Effector memory CD4-positive, alpha-beta T cell (primary cell): ENCODE measurements at regions not wholly inside any gene's neighbourhood (a gene's known extent, or its start where the extent isn't known, plus 50 kb on each side); places are given as distances from the start of the nearest gene placed in this dataset.

Source experiments
- DNase-seq, 3 donors: peaks; one replicate each; pipeline ENCODE4 v3.0.0-alpha.2; 2020
- H3K27ac ChIP-seq: 2 replicates; pipeline ENCODE4 v1.7.0; 2013; ENCODE audit warnings: mild to moderate bottlenecking, low read length, moderate library complexity; ENCODE audit not compliant: insufficient read depth, poor library complexity, severe bottlenecking
- H3K27me3 ChIP-seq: replicated peaks from 2 replicates; pipeline ENCODE4 v1.7.0; 2013; ENCODE audit warnings: mild to moderate bottlenecking, low read length; ENCODE audit not compliant: insufficient read depth, control insufficient read depth, poor library complexity, severe bottlenecking
- H3K36me3 ChIP-seq: 2 replicates; pipeline ENCODE4 v1.7.0; 2013; ENCODE audit warnings: mild to moderate bottlenecking, low read length, moderate library complexity; ENCODE audit not compliant: control insufficient read depth, insufficient read depth
- H3K4me1 ChIP-seq: 2 replicates; pipeline ENCODE4 v1.7.0; 2013; ENCODE audit warnings: low read length, mild to moderate bottlenecking; ENCODE audit not compliant: control insufficient read depth, insufficient read depth, poor library complexity, severe bottlenecking
- H3K4me3 ChIP-seq: 2 replicates; pipeline ENCODE4 v1.7.0; 2013; ENCODE audit warnings: low read length, low read depth, mild to moderate bottlenecking; ENCODE audit not compliant: insufficient read depth, poor library complexity, severe bottlenecking
- H3K9me3 ChIP-seq: 2 replicates; pipeline ENCODE4 v1.7.0; 2013; ENCODE audit warnings: mild to moderate bottlenecking, low read length, moderate library complexity; ENCODE audit not compliant: control insufficient read depth

DNA sequence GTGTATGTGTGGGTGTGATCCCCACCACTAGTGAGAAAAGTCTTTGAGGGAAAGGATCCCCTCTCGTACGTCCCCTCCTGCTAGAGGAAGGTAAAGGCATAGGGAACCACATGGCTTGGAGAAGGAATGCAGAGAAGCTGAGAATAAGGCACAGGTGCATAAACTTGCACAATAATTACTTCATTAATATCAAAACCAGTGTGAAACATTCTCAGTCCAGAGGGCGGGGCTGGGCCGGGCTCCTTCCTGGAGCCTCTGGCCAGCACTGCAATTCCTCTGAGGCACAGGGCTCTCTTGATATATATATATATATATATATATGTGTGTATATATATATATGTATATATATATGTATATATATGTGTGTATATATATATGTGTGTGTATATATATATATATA, 162.6 kb downstream of the TSEN15 start:
- Histone ChIP-seq H3K4me1 (no peaks in the 10 kb centered on the region), H3K9me3 (no peaks in the 10 kb centered on the region), H3K27ac (no peak overlapping the region), H3K36me3 (no peaks in the 10 kb centered on the region), H3K27me3 (no peaks in the 10 kb centered on the region), H3K4me3 (no peak overlapping the region)
- DNase-seq: no peak

DNA sequence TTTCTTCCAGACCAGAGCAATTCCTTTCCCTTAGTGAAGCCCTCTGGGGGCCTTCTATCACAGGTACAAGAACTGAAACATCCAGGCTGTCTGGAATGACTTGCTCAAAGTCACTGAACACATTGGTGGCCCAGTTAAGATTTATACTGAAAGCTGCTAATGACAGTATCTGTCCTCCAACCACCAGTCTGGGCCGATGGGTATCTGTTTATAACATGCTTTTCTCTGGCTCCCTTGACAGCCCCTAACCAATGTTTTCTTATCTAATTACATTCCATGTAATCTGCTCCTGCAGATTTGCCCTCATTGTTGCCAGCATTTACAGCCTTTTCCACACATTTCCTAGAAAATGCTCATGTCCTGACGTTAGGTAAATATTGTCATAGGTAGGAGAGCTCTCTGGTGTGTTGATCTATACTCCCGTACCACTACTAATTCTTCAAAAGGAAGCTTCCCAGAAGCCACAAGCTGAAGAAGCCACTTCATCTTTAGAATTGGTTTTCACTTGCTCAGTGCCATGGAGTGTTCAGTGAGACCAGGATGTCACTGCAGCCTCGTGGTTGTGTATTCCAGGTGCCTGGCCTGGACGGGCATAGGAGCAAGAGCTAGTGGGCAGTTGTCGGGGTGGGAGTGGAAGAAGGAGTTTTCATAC, 163.9 kb downstream of the TSEN15 start:
- no peaks in the 10 kb centered on the region for H3K36me3 ChIP-seq
- DNase-seq: no peak
- no peak overlapping the region for H3K4me3 ChIP-seq
- H3K27me3 ChIP-seq: no peaks in the 10 kb centered on the region
- H3K27ac ChIP-seq: no peak overlapping the region
- H3K4me1 ChIP-seq: no peaks in the 10 kb centered on the region
- H3K9me3 ChIP-seq: no peaks in the 10 kb centered on the region

DNA sequence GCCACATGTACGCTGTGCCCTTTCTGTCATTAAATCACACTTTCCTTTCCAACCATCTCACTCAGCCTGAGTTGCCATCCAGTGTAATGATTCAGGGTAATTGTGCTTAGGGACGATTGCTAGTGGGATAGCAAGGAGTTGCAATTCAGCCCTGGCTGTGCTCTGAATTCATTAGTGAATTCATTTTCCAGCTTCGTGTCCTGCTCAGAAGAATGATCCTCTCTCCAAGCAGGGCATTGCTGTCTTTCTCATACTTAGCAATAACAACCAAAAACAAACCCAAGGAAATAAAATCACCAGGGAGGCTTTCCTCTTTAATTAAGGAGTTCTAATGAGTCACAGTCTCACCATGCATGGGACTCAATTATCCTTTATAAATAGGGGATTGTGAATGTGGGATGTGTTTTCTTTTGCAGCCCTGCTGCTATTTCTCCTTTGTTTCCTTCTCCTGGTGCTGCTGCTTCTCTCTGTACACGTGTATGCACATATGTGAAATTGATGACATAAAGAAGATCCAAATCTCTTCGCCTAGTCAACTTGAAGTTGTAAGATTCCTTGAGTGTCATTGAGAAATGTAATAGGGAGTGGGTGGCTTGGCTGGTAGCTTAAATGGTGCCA, 167.0 kb downstream of the TSEN15 start:
- no peak overlapping the region for H3K27ac ChIP-seq
- no peaks in the 10 kb centered on the region for H3K36me3 ChIP-seq
- no peaks in the 10 kb centered on the region for H3K4me1 ChIP-seq
- no peaks in the 10 kb centered on the region for H3K27me3 ChIP-seq
- H3K9me3 ChIP-seq: no peaks in the 10 kb centered on the region
- DNase-seq: no peak
- no peak overlapping the region for H3K4me3 ChIP-seq

- no peak for DNase-seq
- Histone ChIP-seq H3K9me3 (no peaks in the 10 kb centered on the region), H3K27me3 (no peaks in the 10 kb centered on the region), H3K27ac (no peak overlapping the region), H3K36me3 (no peaks in the 10 kb centered on the region), H3K4me3 (no peak overlapping the region), H3K4me1 (no peaks in the 10 kb centered on the region)
Measured at GRCh38 chr1:184219414-184219813, 167.4 kb upstream of the C1orf21 start.

- DNase-seq: no peak
- Histone ChIP-seq H3K4me1 (no peaks in the 10 kb centered on the region), H3K36me3 (no peaks in the 10 kb centered on the region), H3K27ac (no peak overlapping the region), H3K9me3 (no peaks in the 10 kb centered on the region), H3K4me3 (no peak overlapping the region), H3K27me3 (no peaks in the 10 kb centered on the region)
Measured at GRCh38 chr1:184219883-184220282, 166.9 kb upstream of the C1orf21 start.

DNA sequence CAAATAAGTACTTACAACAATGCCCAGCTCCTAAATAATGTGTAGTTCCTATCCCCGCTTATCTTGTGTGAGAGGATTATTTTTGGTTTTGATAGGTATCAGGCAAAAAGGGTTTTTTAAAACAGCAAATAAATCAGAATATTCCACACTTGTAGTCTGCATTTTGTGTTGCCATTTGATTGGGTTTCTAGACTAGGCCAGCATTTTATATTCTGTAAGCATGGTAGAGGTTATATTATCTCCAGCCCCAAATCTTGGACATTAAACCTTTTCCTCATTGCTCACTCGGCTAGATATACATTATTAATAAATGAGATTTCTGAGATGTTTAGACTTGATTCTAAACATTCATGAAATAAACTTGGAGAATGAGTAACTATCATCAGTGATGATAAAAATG, 165.7 kb upstream of the C1orf21 start:
- no peaks in the 10 kb centered on the region for H3K9me3 ChIP-seq
- no peaks in the 10 kb centered on the region for H3K27me3 ChIP-seq
- DNase-seq: no peak
- no peaks in the 10 kb centered on the region for H3K36me3 ChIP-seq
- H3K27ac ChIP-seq: no peak overlapping the region
- H3K4me1 ChIP-seq: no peaks in the 10 kb centered on the region
- no peak overlapping the region for H3K4me3 ChIP-seq

GRCh38 chr1:184222652-184223052, 164.2 kb upstream of the C1orf21 start:
- DNase-seq: peak in 2 of 3 donors; percentile 2 to 6
- Histone ChIP-seq H3K4me1 (no peaks in the 10 kb centered on the region), H3K27ac (no peak overlapping the region), H3K36me3 (no peaks in the 10 kb centered on the region), H3K27me3 (no peaks in the 10 kb centered on the region), H3K9me3 (no peaks in the 10 kb centered on the region), H3K4me3 (no peak overlapping the region)

GRCh38 chr1:184223216-184223615, 163.6 kb upstream of the C1orf21 start:
- Histone ChIP-seq H3K9me3 (no peaks in the 10 kb centered on the region), H3K36me3 (no peaks in the 10 kb centered on the region), H3K4me1 (no peaks in the 10 kb centered on the region), H3K4me3 (no peak overlapping the region), H3K27ac (no peak overlapping the region), H3K27me3 (no peaks in the 10 kb centered on the region)
- no peak for DNase-seq

DNA sequence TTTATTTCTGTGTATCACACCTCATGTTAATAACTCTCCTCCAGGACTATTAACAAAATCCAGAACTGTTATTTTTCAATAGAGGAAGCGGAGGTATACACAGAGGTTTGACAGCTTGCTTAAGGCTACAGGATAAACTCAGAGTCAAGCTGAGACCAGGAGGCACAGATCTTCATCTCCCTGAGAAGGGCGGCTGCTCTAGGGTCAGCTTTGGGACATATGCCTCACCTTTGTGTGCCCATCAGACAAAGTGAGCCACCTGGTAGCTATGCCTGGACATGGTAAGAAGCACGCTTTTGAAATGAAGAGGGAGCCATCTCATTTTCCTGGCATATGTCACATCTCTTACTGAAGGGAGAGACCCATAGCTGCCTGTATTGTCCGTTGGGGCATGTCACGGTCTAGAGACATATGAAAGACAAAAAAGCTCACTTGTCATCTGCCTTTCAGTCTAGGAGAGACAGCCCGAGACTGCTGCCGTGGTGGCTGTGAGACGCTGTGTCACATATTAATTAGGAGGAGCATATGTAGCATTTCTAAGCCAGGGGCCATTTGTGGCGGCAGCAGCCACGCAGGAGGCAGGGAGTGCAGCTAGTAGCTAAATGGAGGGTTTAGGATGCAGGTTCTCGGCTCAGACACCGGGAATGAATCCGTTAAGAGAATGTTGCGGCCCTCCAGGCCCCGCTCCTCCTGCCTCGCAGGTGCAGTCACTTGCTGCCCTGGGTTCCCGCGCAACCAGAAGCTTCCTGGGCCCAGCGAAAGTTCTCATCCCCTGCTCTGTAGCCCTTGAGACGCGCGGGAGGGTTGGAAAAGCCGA, 161.3 kb upstream of the C1orf21 start:
- no peaks in the 10 kb centered on the region for H3K4me1 ChIP-seq
- H3K4me3 ChIP-seq: no peak overlapping the region
- no peak overlapping the region for H3K27ac ChIP-seq
- DNase-seq: no peak
- H3K27me3 ChIP-seq: no peaks in the 10 kb centered on the region
- H3K9me3 ChIP-seq: no peaks in the 10 kb centered on the region
- H3K36me3 ChIP-seq: no peaks in the 10 kb centered on the region

DNA sequence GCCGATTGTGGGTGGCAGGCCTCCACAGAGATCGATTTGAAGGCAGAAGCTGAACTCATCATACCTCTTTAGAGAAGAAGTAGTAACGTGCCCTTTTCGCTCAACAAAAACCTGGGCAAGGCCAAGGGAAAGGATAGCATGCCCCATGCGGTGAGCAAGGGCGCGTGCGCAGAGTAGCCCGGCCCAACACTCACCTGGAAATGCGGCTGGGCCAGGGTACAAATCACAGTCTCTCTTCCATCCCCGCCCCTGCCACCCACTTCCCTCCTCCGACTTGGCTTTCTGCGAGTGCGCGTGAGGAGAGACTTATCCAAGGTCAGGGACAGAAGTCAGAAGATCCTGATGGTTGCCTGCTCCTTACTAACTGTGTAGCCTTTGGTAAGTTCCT, 160.7 kb upstream of the C1orf21 start:
- H3K4me1 ChIP-seq: no peaks in the 10 kb centered on the region
- H3K27ac ChIP-seq: no peak overlapping the region
- no peaks in the 10 kb centered on the region for H3K36me3 ChIP-seq
- H3K4me3 ChIP-seq: no peak overlapping the region
- no peak for DNase-seq
- H3K27me3 ChIP-seq: no peaks in the 10 kb centered on the region
- H3K9me3 ChIP-seq: no peaks in the 10 kb centered on the region
